ENCODE measurements at regions not wholly inside any gene's neighbourhood (a gene's known extent, or its start where the extent isn't known, plus 50 kb on each side); places are given as distances from the start of the nearest gene placed in this dataset.
"Not testable (repeated sequence)": the region's sequence is repeated elsewhere in the genome, so short reads cannot be mapped to it uniquely, and the experiment has no call there.

- no peak for DNase-seq (ENCODE audit: low read depth, low spot score)
- POLR2A ChIA-PET, result no interaction called here
- no peak overlapping the region for H3K4me3 ChIP-seq (ENCODE audit: low read depth, low read length)
- CTCF ChIA-PET, result interaction anchor here (1.1 kb wide), 1 partner anchor 15 kb away, joined by 5 read pairs; no protein-coding TSS in a partner anchor
- no peak for TF ChIP-seq CTCF (IDR thresholded peaks at IDR 0.05; ENCODE audit: insufficient read depth, low read length, missing control alignments)
These were observed 62.9 kb upstream of the MSH6 start for GRCh38 chr2:47720036-47720435.

DNA sequence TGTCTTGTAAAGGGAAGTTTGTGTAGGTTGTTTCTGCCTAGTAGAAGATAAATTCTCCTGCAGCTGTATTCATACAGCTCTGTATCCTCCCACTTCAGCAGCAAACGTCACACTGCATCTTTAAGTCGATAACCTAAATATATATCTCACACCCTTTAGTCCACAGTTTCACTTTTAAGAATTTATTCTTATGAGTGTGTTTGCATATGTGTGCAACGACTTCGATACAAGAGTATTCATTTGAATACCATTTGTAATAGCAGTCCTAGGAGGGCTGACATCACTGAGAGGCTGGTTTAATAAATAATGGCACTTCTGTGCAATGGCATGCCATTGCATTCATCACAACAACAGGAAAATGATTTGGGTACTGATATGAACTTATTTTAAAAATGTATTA is 63.8 kb upstream of the MSH6 start:
- no peak for DNase-seq (ENCODE audit: low read depth, low spot score)
- ChIA-PET CTCF (interaction anchor here (0.8 kb wide), 1 partner anchor 284 kb away, joined by 3 read pairs; no protein-coding TSS in a partner anchor), POLR2A (no interaction called here)
- no peak overlapping the region for H3K4me3 ChIP-seq (ENCODE audit: low read depth, low read length)
- TF ChIP-seq CTCF (IDR thresholded peaks at IDR 0.05; ENCODE audit: insufficient read depth, low read length, missing control alignments), result no peak

DNA sequence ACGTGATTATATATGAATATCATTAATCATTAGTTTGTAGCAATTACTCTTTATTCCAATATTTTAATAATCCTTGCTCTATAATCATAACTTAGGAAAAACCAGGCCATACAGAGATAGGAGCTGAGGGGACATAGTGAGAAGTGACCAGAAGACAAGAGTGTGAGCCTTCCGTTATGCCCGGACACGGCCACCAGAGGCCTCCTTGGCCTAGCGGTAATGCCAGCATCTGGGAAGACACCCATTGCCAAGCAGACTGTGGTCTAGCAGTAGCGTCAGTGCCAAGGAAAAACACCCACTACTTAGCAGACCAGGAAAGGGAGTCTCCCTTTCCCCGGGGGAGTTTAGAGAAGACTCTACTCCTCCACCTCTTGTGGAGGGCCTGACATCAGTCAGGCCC is 66.6 kb upstream of the MSH6 start:
- CTCF ChIA-PET; DNase-seq (ENCODE audit: low read depth, low spot score); POLR2A ChIA-PET; H3K4me3 ChIP-seq (ENCODE audit: low read depth, low read length): not testable (repeated sequence)

DNA sequence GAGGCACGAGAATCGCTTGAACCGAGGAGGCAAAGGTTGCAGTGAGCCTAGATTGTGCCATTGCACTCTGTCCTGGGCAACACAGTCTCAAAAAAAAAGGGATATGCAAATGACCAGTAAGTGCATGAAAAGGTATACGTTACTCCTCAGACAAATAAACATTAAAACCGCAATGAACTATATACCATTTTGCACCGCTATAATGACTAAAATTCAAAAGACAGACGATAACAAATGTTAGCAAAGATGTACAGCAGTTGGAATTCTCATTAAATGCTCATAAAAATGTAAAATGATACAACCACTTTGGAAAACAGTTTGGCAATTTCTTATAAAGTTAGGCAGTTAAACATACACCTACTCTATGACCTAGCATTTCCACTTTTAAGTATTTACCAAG is 67.4 kb upstream of the MSH6 start:
- H3K4me3 ChIP-seq (ENCODE audit: low read depth, low read length), result no peak overlapping the region
- CTCF ChIA-PET, result no interaction called here
- DNase-seq (ENCODE audit: low read depth, low spot score), result no peak
- POLR2A ChIA-PET, result no interaction called here
- no peak for TF ChIP-seq CTCF (IDR thresholded peaks at IDR 0.05; ENCODE audit: insufficient read depth, low read length, missing control alignments)

GRCh38 chr2:47708801-47709499 is 74.0 kb upstream of the MSH6 start:
- H3K4me3 ChIP-seq (ENCODE audit: low read depth, low read length), result no peak overlapping the region
- no peak for TF ChIP-seq CTCF (IDR thresholded peaks at IDR 0.05; ENCODE audit: insufficient read depth, low read length, missing control alignments)
- POLR2A ChIA-PET, result no interaction called here
- CTCF ChIA-PET, result no interaction called here
- no peak for DNase-seq (ENCODE audit: low read depth, low spot score)

DNA sequence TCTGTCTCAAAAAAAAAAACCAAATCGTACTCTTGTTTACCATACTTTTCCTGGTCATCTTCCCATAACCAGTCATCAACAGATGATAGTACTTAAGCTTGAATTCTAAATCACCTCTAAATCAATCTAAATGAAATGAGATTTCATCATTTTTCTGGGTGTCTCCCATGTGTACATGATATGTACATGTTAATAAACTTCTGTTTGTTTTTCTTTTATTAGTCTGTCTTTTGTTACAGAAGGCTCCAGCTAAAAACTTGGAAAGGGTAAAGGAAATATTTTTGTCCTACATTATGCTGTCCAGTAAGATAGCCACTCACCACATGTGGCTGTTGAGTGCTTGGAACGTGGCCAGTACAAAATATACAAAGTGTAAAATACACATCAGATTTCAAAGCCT is 78.7 kb upstream of the MSH6 start:
- H3K4me3 ChIP-seq (ENCODE audit: low read depth, low read length), result no peak overlapping the region
- CTCF ChIA-PET, result no interaction called here
- no peak for TF ChIP-seq CTCF (IDR thresholded peaks at IDR 0.05; ENCODE audit: insufficient read depth, low read length, missing control alignments)
- no peak for DNase-seq (ENCODE audit: low read depth, low spot score)
- POLR2A ChIA-PET, result no interaction called here

DNA sequence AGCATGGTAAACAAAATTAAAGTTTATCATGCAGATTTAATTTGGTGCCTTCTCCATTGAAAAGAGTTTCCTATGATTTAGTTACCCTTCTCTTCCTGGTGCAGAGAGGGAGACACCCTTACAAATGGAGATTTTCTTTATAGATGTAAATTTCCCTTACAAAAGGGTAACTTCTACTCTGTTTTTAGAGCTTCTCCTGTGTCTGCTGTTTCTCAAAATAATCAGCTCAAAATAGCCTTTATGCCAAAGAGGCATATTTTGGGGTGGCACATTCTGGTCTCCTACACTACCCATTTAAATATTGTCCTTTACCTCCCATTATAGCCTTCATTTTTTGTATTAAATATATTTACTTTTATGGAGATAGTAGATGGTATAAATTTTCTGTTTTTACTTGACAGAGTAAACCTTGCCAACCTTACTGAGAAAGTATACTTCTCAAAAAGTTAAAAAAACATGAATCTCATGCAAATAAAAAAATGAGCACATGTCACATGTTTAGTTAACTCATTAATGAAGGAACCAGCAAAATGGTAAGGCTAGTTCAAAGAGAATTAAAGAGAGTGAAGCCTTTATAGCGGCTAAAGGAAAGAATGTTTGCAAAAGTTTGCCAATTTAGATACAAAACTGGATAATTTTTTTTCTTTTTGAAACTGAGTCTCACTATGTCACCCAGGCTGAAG is 83.3 kb upstream of the MSH6 start:
- H3K4me3 ChIP-seq (ENCODE audit: low read depth, low read length), result no peak overlapping the region
- no peak for DNase-seq (ENCODE audit: low read depth, low spot score)
- ChIA-PET CTCF (no interaction called here), POLR2A (no interaction called here)
- TF ChIP-seq CTCF (IDR thresholded peaks at IDR 0.05; ENCODE audit: insufficient read depth, low read length, missing control alignments), result no peak

- POLR2A ChIA-PET; CTCF ChIA-PET; DNase-seq (ENCODE audit: low read depth, low spot score); H3K4me3 ChIP-seq (ENCODE audit: low read depth, low read length): not testable (repeated sequence)
These were observed 84.4 kb upstream of the MSH6 start for GRCh38 chr2:47698436-47698972.

DNA sequence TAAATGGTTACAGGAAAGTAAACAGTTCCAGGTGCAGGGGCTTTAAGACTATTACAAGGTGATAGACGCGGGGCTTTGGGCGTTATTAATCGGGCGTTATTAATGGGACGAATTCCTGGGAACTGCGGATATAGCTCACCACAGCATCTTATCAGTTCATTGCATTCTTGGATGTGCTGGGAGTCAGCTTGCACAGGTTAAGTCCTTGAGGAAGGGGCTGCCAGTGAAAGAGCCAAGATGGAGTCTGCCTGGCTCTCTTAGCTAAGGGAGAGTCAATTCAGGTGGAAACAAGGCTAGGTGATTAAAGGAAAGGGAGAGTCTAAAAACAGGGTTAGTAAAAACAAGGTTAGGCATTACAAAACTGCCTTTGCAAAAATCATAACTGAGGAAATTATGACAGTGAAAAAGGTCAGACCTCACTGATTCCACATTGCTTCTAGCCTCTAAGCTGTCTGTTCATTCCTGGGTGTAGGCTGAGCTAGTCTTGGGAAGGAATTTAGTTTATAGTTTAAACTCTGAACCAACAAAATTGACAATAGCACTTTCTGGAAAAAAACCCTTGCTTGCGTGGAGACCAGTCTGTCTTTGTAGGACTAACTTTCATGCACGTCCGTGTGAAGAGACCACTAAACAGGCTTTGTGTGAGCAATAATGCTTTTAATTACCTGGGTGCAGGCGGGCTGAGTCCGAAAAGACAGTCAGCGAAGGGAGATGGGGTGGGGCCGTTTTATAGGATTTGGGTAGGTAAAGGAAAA is 85.1 kb upstream of the MSH6 start:
- CTCF ChIA-PET; DNase-seq (ENCODE audit: low read depth, low spot score); POLR2A ChIA-PET; H3K4me3 ChIP-seq (ENCODE audit: low read depth, low read length): not testable (repeated sequence)
